Common myeloid progenitor, CD34-positive (primary cell): ENCODE measurements at regions not wholly inside any gene's neighbourhood (a gene's known extent, or its start where the extent isn't known, plus 50 kb on each side); places are given as distances from the start of the nearest gene placed in this dataset.

Experiments used
- CTCF ChIA-PET: fragments of 350-600 bp; sonication (Branson Sonifier 250); formaldehyde crosslinking; loops from one replicate; lab custom pipeline; 2021; ENCODE audit warnings: antibody characterized with exemption; lab: Charles Lee
- POLR2A ChIA-PET: fragments of 350-600 bp; sonication (Branson Sonifier 250); formaldehyde crosslinking; loops from one replicate; lab custom pipeline; 2021; ENCODE audit warnings: antibody characterized with exemption; lab: Charles Lee
- DNase-seq, 3 donors: peaks; one replicate each; pipeline versions ENCODE4 v3.0.0 to v3.0.0-alpha.2; 2013
- H3K27ac ChIP-seq, 2 experiments: 1 replicate in 1 of 2; 2 replicates in 1 of 2; pipeline ENCODE4 v1.7.0; 2013; ENCODE audit warnings: inconsistent platforms in 2 of 2, low read length in 2 of 2, mild to moderate bottlenecking in 2 of 2, low read depth in 1 of 2, moderate library complexity in 1 of 2; ENCODE audit not compliant: severe bottlenecking in 2 of 2, insufficient read depth in 1 of 2, poor library complexity in 1 of 2
- H3K27me3 ChIP-seq, 5 experiments: replicated peaks in 2 of 5; 1 replicate in 3 of 5; 2 replicates in 2 of 5; pipeline versions ENCODE4 v1.6.1 to v1.7.0; 2013; ENCODE audit warnings: low read length in 4 of 5, mild to moderate bottlenecking in 2 of 5, moderate library complexity in 2 of 5, inconsistent platforms in 1 of 5; ENCODE audit not compliant: insufficient read depth in 5 of 5, control insufficient read depth in 4 of 5
- H3K36me3 ChIP-seq, 4 experiments: 1 replicate in 2 of 4; 2 replicates in 2 of 4; pipeline versions ENCODE4 v1.6.1 to v1.7.0; 2013; ENCODE audit warnings: low read length in 3 of 4, control low read depth in 1 of 4, mild to moderate bottlenecking in 1 of 4; ENCODE audit not compliant: control insufficient read depth in 4 of 4, insufficient read depth in 4 of 4
- H3K4me1 ChIP-seq, 4 experiments: 1 replicate in 3 of 4; 2 replicates in 1 of 4; pipeline versions ENCODE4 v1.6.1 to v1.7.1; 2013; ENCODE audit warnings: low read length in 3 of 4, mild to moderate bottlenecking in 3 of 4, control low read depth in 1 of 4, inconsistent platforms in 1 of 4, moderate library complexity in 1 of 4; ENCODE audit not compliant: control insufficient read depth in 4 of 4, insufficient read depth in 4 of 4; ENCODE audit errors: control extremely low read depth in 1 of 4
- H3K4me3 ChIP-seq, 7 experiments: 1 replicate in 4 of 7; 2 replicates in 3 of 7; pipeline versions ENCODE4 v1.5.1 to v1.7.0; 2013; ENCODE audit warnings: mild to moderate bottlenecking in 7 of 7, low read length in 6 of 7, moderate library complexity in 6 of 7, inconsistent platforms in 2 of 7, low read depth in 2 of 7, control low read depth in 1 of 7; ENCODE audit not compliant: insufficient read depth in 4 of 7, control insufficient read depth in 1 of 7; ENCODE audit errors: extremely low read depth in 1 of 7
- H3K9me3 ChIP-seq, 5 experiments: 1 replicate in 4 of 5; 2 replicates in 1 of 5; pipeline versions ENCODE4 v1.6.1 to v1.7.1; 2013; ENCODE audit warnings: low read length in 4 of 5, mild to moderate bottlenecking in 2 of 5, inconsistent platforms in 1 of 5, low read depth in 1 of 5, moderate library complexity in 1 of 5; ENCODE audit not compliant: control insufficient read depth in 4 of 5, insufficient read depth in 2 of 5; ENCODE audit errors: control extremely low read depth in 1 of 5
- WGBS: methylation state at CpG from one replicate; pipeline ENCODE4 v1.1.5; 2013; ENCODE audit not compliant: insufficient coverage; 5-methylcytosine and 5-hydroxymethylcytosine counted together

- Histone ChIP-seq H3K36me3 (no peaks in the 10 kb centered on the region), H3K27ac (no peak overlapping the region), H3K9me3 (no peaks in the 10 kb centered on the region), H3K4me1 (no peaks in the 10 kb centered on the region), H3K4me3 (no peak overlapping the region), H3K27me3 (peaks cover 0 to 24% (median 5%) of the 10 kb centered on the region in 5 experiments)
- ChIA-PET POLR2A (no interaction called here), CTCF (no interaction called here)
- 86% methylated on average over 5 of the region's 5 CpGs for WGBS
- DNase-seq: no peak
Observed at GRCh38 chr5:135694906-135695305, 116.1 kb upstream of the CXCL14 start.

- Histone ChIP-seq H3K27ac (no peak overlapping the region), H3K9me3 (no peaks in the 10 kb centered on the region), H3K36me3 (no peaks in the 10 kb centered on the region), H3K4me1 (no peaks in the 10 kb centered on the region), H3K4me3 (no peak overlapping the region), H3K27me3 (peaks cover 0 to 22% (median 5%) of the 10 kb centered on the region in 5 experiments)
- POLR2A ChIA-PET: no interaction called here
- 79% methylated on average over 4 of the region's 9 CpGs for WGBS
- no peak for DNase-seq
- CTCF ChIA-PET: no interaction called here
Observed at GRCh38 chr5:135694012-135694411, 115.2 kb upstream of the CXCL14 start.

- ChIA-PET CTCF (no interaction called here), POLR2A (no interaction called here)
- no peaks in the 10 kb centered on the region for H3K4me1 ChIP-seq
- peaks cover 0 to 1% (median 0%) of the 10 kb centered on the region in 5 experiments for H3K9me3 ChIP-seq
- H3K36me3 ChIP-seq: no peaks in the 10 kb centered on the region
- no peak for DNase-seq
- no peak overlapping the region for H3K27ac ChIP-seq
- no peak overlapping the region for H3K4me3 ChIP-seq
- 95% methylated on average over 7 of the region's 8 CpGs for WGBS
- H3K27me3 ChIP-seq: peaks cover 0 to 22% (median 5%) of the 10 kb centered on the region in 5 experiments
Observed at GRCh38 chr5:135693371-135693955, 114.7 kb upstream of the CXCL14 start.

- H3K36me3 ChIP-seq: no peaks in the 10 kb centered on the region
- ChIA-PET POLR2A (interaction anchor here (0.7 kb wide), 1 partner anchor 53 kb away, joined by 4 read pairs; no protein-coding TSS in a partner anchor), CTCF (no interaction called here)
- 79% methylated on average over 6 of the region's 6 CpGs for WGBS
- no peak for DNase-seq
- no peak overlapping the region for H3K4me3 ChIP-seq
- peaks cover 0 to 19% (median 2%) of the 10 kb centered on the region in 5 experiments for H3K27me3 ChIP-seq
- H3K9me3 ChIP-seq: peaks cover 0 to 1% (median 0%) of the 10 kb centered on the region in 5 experiments
- no peaks in the 10 kb centered on the region for H3K4me1 ChIP-seq
- H3K27ac ChIP-seq: no peak overlapping the region
Observed at GRCh38 chr5:135691044-135691443, 112.3 kb upstream of the CXCL14 start.

- Histone ChIP-seq H3K4me1 (no peaks in the 10 kb centered on the region), H3K9me3 (peaks cover 0 to 1% (median 0%) of the 10 kb centered on the region in 5 experiments), H3K4me3 (no peak overlapping the region), H3K27me3 (peaks cover 0 to 19% (median 0%) of the 10 kb centered on the region in 5 experiments), H3K27ac (no peak overlapping the region), H3K36me3 (no peaks in the 10 kb centered on the region)
- WGBS: 100% methylated on average over 2 of the region's 2 CpGs
- CTCF ChIA-PET: interaction anchor here (1.3 kb wide), 1 partner anchor 12 kb away, joined by 3 read pairs; no protein-coding TSS in a partner anchor
- no peak for DNase-seq
- POLR2A ChIA-PET: no interaction called here
Observed at GRCh38 chr5:135690466-135690865, 111.7 kb upstream of the CXCL14 start.

GRCh38 chr5:135689506-135689905, 110.7 kb upstream of the CXCL14 start:
- Histone ChIP-seq H3K27ac (no peak overlapping the region), H3K9me3 (peaks cover 0 to 1% (median 0%) of the 10 kb centered on the region in 5 experiments), H3K4me3 (no peak overlapping the region), H3K27me3 (peaks cover 0 to 16% (median 0%) of the 10 kb centered on the region in 5 experiments), H3K4me1 (no peaks in the 10 kb centered on the region), H3K36me3 (no peaks in the 10 kb centered on the region)
- CTCF ChIA-PET: interaction anchor here (0.7 to 1.3 kb wide), 2 partner anchors 13 to 19 kb away, joined by 3 read pairs; no protein-coding TSS in a partner anchor
- no peak for DNase-seq
- 60% methylated on average over 2 of the region's 4 CpGs for WGBS
- POLR2A ChIA-PET: no interaction called here

GRCh38 chr5:135688385-135688784, 109.6 kb upstream of the CXCL14 start:
- no peaks in the 10 kb centered on the region for H3K36me3 ChIP-seq
- no peak overlapping the region for H3K27ac ChIP-seq
- 100% methylated on average over 1 of the region's 2 CpGs for WGBS
- ChIA-PET CTCF (no interaction called here), POLR2A (no interaction called here)
- peaks cover 0 to 12% (median 0%) of the 10 kb centered on the region in 5 experiments for H3K27me3 ChIP-seq
- H3K4me3 ChIP-seq: no peak overlapping the region
- DNase-seq: no peak
- H3K9me3 ChIP-seq: peaks cover 0 to 1% (median 0%) of the 10 kb centered on the region in 5 experiments
- no peaks in the 10 kb centered on the region for H3K4me1 ChIP-seq
